ENCODE measurements at regions not wholly inside any gene's neighbourhood (a gene's known extent, or its start where the extent isn't known, plus 50 kb on each side); places are given as distances from the start of the nearest gene placed in this dataset.

GRCh38 chr7:3103614-3104398 is 60.1 kb upstream of the CARD11 start:
- TF ChIP-seq ZFP30 (CRISPR knock-in tag; IDR thresholded peaks at IDR 0.05) (no peak), TCF4 (CRISPR knock-in tag; IDR thresholded peaks at IDR 0.05; ENCODE audit: borderline replicate concordance) (no peak), ZNF8 (CRISPR knock-in tag; IDR thresholded peaks at IDR 0.05) (no peak), SNAI2 (CRISPR knock-in tag; IDR thresholded peaks at IDR 0.05) (no peak), GLIS3 (CRISPR knock-in tag; IDR thresholded peaks at IDR 0.05) (no peak), TOX (CRISPR knock-in tag; IDR thresholded peaks at IDR 0.05; ENCODE audit: borderline replicate concordance) (no peak), PPARA (CRISPR knock-in tag; IDR thresholded peaks at IDR 0.05; ENCODE audit: borderline replicate concordance) (no peak), ESRRG (CRISPR knock-in tag; IDR thresholded peaks at IDR 0.05) (no peak), OSR1 (CRISPR knock-in tag; IDR thresholded peaks at IDR 0.05) (no peak), TSHZ2 (CRISPR knock-in tag; IDR thresholded peaks at IDR 0.05) (no peak), ZNF70 (CRISPR knock-in tag; IDR thresholded peaks at IDR 0.05) (no peak), BACH2 (CRISPR knock-in tag; IDR thresholded peaks at IDR 0.05; ENCODE audit: borderline replicate concordance) (no peak), CSDC2 (CRISPR knock-in tag; IDR thresholded peaks at IDR 0.05) (no peak), PATZ1 (CRISPR knock-in tag; IDR thresholded peaks at IDR 0.05; ENCODE audit: borderline replicate concordance) (no peak), ISL1 (CRISPR knock-in tag; IDR thresholded peaks at IDR 0.05) (no peak), ZFP3 (CRISPR knock-in tag; IDR thresholded peaks at IDR 0.05) (no peak), CSRNP3 (CRISPR knock-in tag; IDR thresholded peaks at IDR 0.05) (no peak), ZNF565 (CRISPR knock-in tag; conservative IDR thresholded peaks at IDR 0.05; ENCODE audit: low read depth) (no peak), ARNTL (CRISPR knock-in tag; IDR thresholded peaks at IDR 0.05; ENCODE audit: borderline replicate concordance, low read depth) (no peak)
- ATAC-seq: no peak

GRCh38 chr7:3105856-3106255 is 62.2 kb upstream of the CARD11 start:
- TF ChIP-seq CREB5 (CRISPR knock-in tag; IDR thresholded peaks at IDR 0.05; ENCODE audit: low read depth) (no peak), ZNF8 (CRISPR knock-in tag; IDR thresholded peaks at IDR 0.05) (no peak), TSHZ2 (CRISPR knock-in tag; IDR thresholded peaks at IDR 0.05) (no peak), TCF4 (CRISPR knock-in tag; IDR thresholded peaks at IDR 0.05; ENCODE audit: borderline replicate concordance) (no peak), ZC3H10 (CRISPR knock-in tag; IDR thresholded peaks at IDR 0.05) (no peak)
- ATAC-seq: no peak

Data from SK-N-SH treated with all-trans-retinoic acid at 6 μM for 48 hours (cell line).